OCI-LY1 (cell line): ENCODE measurements at regions not wholly inside any gene's neighbourhood (a gene's known extent, or its start where the extent isn't known, plus 50 kb on each side); places are given as distances from the start of the nearest gene placed in this dataset.

Experiments used
- CTCF ChIP-seq: fragments of 200-600 bp; sonication (generic), shearing (Covaris generic); IDR thresholded peaks from 2 replicates; pipeline ENCODE4 v1.5.1; 2017; ENCODE audit warnings: mild to moderate bottlenecking, antibody characterized with exemption, low read length, moderate library complexity, mixed read lengths
- EZH2 ChIP-seq: fragments of 200-600 bp; sonication (generic), shearing (Covaris generic); IDR thresholded peaks from 2 replicates; pipeline ENCODE4 v1.8.0; 2017; ENCODE audit warnings: borderline replicate concordance, mixed run types, mild to moderate bottlenecking, antibody characterized with exemption, low read length, moderate library complexity, mixed read lengths

- no peak for TF ChIP-seq CTCF
- TF ChIP-seq EZH2 = no peak
Measured at GRCh38 chr9:18046068-18046467, 427.9 kb upstream of the ADAMTSL1 start.
